NCI-H2107 (cell line): ENCODE measurements at regions not wholly inside any gene's neighbourhood (a gene's known extent, or its start where the extent isn't known, plus 50 kb on each side); places are given as distances from the start of the nearest gene placed in this dataset.

Source experiments
- DNase-seq: peaks from one replicate; lab custom pipeline; 2025; lab: John Stamatoyannopoulos, UW

- no peak for DNase-seq
Observed at GRCh38 chr10:78860260-78860914, 208.4 kb upstream of the ZMIZ1 start.

GRCh38 chr10:78861529-78862327, 207.0 kb upstream of the ZMIZ1 start:
- DNase-seq, result no peak

DNA sequence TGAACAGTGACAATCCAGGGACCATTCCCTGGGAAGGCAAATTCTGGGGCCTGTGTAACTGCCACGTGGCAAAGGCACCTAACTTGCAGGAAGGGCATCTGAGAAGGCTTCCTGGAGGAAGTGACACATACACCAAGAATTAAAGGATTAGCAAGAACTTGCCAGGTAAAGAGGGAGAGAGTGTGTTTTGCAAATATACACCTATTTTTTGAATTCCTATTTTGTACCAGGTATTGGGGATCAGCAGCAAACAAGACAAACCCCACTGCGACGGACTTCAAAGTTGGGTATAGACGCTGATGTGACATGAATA, 206.5 kb upstream of the ZMIZ1 start:
- no peak for DNase-seq

DNA sequence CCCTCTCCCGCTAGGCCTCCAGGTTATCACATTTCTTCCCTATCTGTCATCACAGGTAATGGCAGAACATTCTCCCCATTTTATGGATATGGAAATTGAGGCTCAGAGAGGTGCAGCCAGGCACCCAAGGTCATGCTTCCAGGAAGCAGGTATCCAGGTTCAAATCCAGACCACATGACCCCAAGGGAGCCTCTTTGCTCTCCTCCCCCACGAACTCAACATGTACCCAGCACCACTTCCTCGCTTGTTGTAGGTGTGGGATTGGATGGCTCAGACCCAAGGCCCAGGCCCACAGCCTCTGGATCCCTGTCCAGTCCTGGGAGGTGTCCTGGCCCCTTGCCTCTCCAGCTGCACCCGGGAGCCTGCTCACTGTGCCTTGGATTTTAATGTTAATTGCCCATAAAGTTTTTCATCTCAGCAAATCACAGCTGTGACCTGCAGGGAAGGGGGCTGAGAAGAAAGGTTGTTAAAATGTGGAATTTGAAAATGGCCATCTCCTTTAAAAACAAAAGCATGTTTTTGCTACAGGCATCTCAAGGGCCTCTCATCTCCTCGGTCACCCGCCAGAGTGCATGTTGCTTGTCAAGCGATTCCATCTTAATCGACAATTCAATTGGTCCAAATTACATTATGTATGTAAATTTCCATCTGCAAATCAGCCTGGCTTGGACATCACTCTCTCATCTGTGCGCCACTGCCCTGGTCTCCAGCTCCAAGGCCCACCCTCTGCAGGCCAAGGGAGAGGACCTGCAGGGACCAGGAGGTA, 205.4 kb upstream of the ZMIZ1 start:
- no peak for DNase-seq

DNA sequence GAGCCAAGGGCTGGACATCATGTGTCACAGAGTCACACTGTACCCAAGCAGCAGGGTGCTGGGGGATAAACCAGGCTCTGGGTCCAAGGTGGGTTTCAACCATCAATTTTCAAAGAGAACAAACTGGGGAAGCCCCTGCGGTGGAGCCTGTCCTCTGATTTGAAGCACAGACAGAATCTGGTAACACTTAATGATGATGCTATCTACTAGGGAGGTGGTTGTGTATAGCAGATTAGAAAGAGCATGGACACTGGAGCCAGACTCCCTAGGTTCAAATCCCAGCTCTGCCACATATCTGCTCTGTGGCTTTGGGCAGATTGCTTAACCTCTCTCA, 204.9 kb upstream of the ZMIZ1 start:
- DNase-seq, result no peak

DNA sequence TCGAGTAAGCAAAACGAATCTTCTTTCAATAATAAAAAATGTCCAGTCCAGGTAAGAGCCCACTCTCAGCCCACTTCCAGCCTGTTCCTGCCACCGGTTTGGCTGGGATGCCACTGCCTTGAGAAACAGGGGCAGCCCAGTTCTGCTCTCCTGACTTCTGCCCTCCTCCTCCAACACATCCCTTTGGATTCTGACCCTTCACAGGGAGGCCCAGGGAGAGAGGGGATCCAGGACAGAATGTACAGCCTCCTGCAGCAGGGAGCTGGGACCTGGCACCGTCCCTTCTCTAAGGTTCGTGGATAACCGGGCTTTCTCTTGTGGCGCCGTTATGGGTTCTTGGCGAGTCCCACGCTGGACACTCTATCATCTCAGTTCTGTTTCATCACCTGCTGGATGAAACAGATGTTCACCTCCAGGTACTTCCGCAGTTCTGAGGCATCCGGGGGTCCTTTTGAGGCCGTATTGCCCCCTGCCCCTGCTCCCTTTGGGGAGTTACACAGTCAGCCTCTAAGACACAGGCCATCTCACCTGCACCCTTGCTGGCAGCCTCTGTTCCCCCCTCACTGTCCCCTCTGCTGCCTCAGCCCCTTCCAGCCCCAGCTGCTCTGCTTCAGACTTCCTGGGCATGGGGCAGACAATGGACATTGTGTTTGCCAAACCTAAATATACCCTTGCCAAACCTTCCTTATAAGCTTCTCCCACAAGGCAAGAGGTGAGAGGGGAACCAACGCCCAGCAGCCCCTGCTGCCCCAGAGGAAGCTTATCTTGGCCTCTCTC, 203.8 kb upstream of the ZMIZ1 start:
- DNase-seq, result no peak

DNA sequence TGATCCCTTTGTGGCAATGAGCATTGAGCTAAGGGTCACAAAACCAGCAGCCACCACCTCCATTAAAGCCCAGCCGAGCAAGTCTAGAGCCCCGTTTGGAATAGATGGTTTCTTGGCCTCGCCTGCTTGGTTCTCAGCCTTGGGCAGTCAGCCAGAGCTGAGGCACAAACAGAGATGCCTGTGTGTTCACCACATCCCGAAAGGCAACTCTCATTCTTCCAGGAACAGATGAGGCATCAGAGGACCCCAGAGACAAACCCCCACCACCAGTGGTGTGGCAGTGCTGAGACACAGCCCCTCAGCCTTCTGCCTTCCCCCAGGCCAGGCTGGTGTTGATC, 203.3 kb upstream of the ZMIZ1 start:
- DNase-seq, result no peak

GRCh38 chr10:78865931-78866717, 202.6 kb upstream of the ZMIZ1 start:
- DNase-seq, result no peak

GRCh38 chr10:78866731-78867554, 201.8 kb upstream of the ZMIZ1 start:
- no peak for DNase-seq

DNA sequence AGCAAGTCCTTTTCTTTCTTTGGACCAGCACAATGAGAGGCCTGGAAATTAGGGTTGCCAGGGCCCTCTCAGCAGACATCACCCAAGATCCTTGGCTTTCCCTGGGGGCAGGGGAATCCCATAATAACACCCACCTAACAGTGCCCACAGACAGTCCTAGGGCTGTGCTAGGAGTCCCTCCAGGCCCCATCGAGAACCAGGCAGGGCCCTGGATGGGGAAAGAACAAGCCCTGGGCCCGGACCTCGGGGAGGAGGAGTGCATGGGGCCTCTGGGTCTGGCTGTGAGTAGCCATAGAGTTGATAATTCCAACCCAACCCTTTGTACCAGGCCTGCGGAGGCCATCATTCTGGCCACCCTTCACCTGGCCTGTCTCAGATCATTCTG, 201.2 kb upstream of the ZMIZ1 start:
- no peak for DNase-seq

- no peak for DNase-seq
Observed at GRCh38 chr10:78868048-78868447, 200.7 kb upstream of the ZMIZ1 start.

DNA sequence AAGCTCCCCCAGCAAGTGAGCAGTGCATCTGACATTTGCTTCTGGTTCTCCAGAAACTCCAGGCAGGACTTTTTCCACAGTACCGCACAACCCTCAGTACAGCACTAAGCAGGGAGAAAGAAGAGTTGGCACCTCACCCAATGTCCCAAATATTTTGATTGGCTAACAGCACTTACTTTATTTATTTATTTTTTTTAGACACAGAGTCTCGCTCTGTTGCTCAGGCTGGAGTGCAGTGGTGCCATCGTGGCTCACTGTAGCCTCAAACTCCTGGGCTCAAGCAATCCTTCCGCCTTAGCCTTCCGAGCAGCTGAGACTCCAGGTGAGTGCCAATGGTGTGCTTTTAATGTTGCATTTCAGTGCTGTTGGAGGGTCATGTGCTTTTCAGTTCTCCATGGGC, 200.3 kb upstream of the ZMIZ1 start:
- no peak for DNase-seq

GRCh38 chr10:78868861-78869260, 199.9 kb upstream of the ZMIZ1 start:
- no peak for DNase-seq

- no peak for DNase-seq
Observed at GRCh38 chr10:78869508-78870454, 199.0 kb upstream of the ZMIZ1 start.

GRCh38 chr10:78870458-78870857, 198.3 kb upstream of the ZMIZ1 start:
- DNase-seq, result no peak

- DNase-seq, result no peak
Observed at GRCh38 chr10:78871796-78872195, 197.0 kb upstream of the ZMIZ1 start.

DNA sequence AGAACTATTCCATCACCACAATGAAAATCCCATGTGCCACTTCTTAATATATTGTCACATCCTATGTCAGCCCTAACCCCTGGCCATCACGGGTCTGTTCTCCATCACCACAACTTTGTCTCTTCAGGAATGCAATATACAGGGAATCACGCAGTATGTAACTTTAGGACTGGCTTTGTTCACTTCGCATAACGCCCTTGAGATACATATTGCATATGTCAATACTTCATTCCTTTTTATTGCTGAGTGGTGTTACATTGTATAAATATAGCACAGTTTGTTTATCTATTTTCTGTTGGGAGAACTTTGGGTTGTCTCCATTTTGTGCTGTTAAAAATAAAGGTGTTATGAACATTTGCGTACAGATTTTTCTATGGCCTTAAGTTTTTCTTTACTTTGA, 195.4 kb upstream of the ZMIZ1 start:
- DNase-seq, result no peak

GRCh38 chr10:78875331-78875877, 193.4 kb upstream of the ZMIZ1 start:
- no peak for DNase-seq

- DNase-seq, result no peak
Observed at GRCh38 chr10:78875932-78876331, 192.8 kb upstream of the ZMIZ1 start.

GRCh38 chr10:78876449-78876848, 192.3 kb upstream of the ZMIZ1 start:
- DNase-seq, result no peak
